Ishikawa (cell line): ENCODE measurements at regions not wholly inside any gene's neighbourhood (a gene's known extent, or its start where the extent isn't known, plus 50 kb on each side); places are given as distances from the start of the nearest gene placed in this dataset.

Experiments used
- CREB1 ChIP-seq: IDR thresholded peaks from 2 replicates; pipeline ENCODE4 v1.6.1; 2012; ENCODE audit warnings: low read depth
- EP300 ChIP-seq: IDR thresholded peaks from 2 replicates; pipeline ENCODE4 v1.6.1; 2012; ENCODE audit warnings: borderline replicate concordance
- FOXM1 ChIP-seq: IDR thresholded peaks from 2 replicates; pipeline ENCODE4 v1.6.1; 2012; ENCODE audit warnings: low read depth, borderline replicate concordance
- MAX ChIP-seq: IDR thresholded peaks from 2 replicates; pipeline ENCODE4 v1.6.1; 2012
- NFIC ChIP-seq: IDR thresholded peaks from 2 replicates; pipeline ENCODE4 v1.6.1; 2012
- RAD21 ChIP-seq: IDR thresholded peaks from 2 replicates; pipeline ENCODE4 v1.6.1; 2012; ENCODE audit warnings: low read depth
- REST ChIP-seq: IDR thresholded peaks from 2 replicates; pipeline ENCODE4 v1.6.1; 2012; ENCODE audit warnings: low read depth, mild to moderate bottlenecking
- TAF1 ChIP-seq: IDR thresholded peaks from 2 replicates; pipeline ENCODE4 v1.6.1; 2012; ENCODE audit warnings: low read depth, mild to moderate bottlenecking
- TCF12 ChIP-seq: IDR thresholded peaks from 2 replicates; pipeline ENCODE4 v1.6.1; 2012; ENCODE audit warnings: low read depth

- no peak for TF ChIP-seq RAD21
- TF ChIP-seq NFIC = no peak
- TF ChIP-seq TAF1 = no peak
- TF ChIP-seq CREB1 = no peak
- TF ChIP-seq EP300 = no peak
- no peak for TF ChIP-seq FOXM1
- TF ChIP-seq MAX = no peak
- TF ChIP-seq TCF12 = no peak
- TF ChIP-seq REST = no peak
Measured at GRCh38 chr4:158964114-158964727, 138.7 kb upstream of the RAPGEF2 start.
